ENCODE measurements at regions not wholly inside any gene's neighbourhood (a gene's known extent, or its start where the extent isn't known, plus 50 kb on each side); places are given as distances from the start of the nearest gene placed in this dataset.

- H3K36me3 ChIP-seq, result no peaks in the 10 kb centered on the region
These were observed 345.6 kb downstream of the GRB14 start for GRCh38 chr2:164275659-164276058.

GRCh38 chr2:164260506-164260905, 360.8 kb downstream of the GRB14 start:
- Histone ChIP-seq H3K9me3 (no peaks in the 10 kb centered on the region), H3K4me1 (no peaks in the 10 kb centered on the region), H3K27ac (no peak overlapping the region), H3K9ac (ENCODE audit: low read depth in 2 of 2, low read length in 2 of 2) (no peak overlapping the region), H3K27me3 (no peaks in the 10 kb centered on the region), H3K36me3 (no peaks in the 10 kb centered on the region), H3K4me3 (no peak overlapping the region)
- intact Hi-C loops (cut with DNase I), result no loop called here
- TF ChIP-seq CTCF (IDR thresholded peaks at IDR 0.05), result no peak
- DNase-seq, result no peak

More at GRCh38 chr2:164275659-164276058, 345.6 kb downstream of the GRB14 start:
- H3K4me1 ChIP-seq, result no peaks in the 10 kb centered on the region
- no peak for TF ChIP-seq CTCF (IDR thresholded peaks at IDR 0.05)
- H3K9ac ChIP-seq (ENCODE audit: low read depth in 2 of 2, low read length in 2 of 2), result no peak overlapping the region
- no peaks in the 10 kb centered on the region for H3K27me3 ChIP-seq
- H3K4me3 ChIP-seq, result no peak overlapping the region
- H3K9me3 ChIP-seq, result no peaks in the 10 kb centered on the region
- intact Hi-C loops (cut with DNase I), result no loop called here
- no peak for DNase-seq
- no peak overlapping the region for H3K27ac ChIP-seq

GRCh38 chr2:164257742-164258141, 363.5 kb downstream of the GRB14 start:
- H3K27ac ChIP-seq, result no peak overlapping the region

GRCh38 chr2:164252568-164253287, 368.6 kb downstream of the GRB14 start:
- Histone ChIP-seq H3K36me3 (no peaks in the 10 kb centered on the region), H3K9me3 (no peaks in the 10 kb centered on the region), H3K27ac (no peak overlapping the region), H3K9ac (ENCODE audit: low read depth in 2 of 2, low read length in 2 of 2) (no peak overlapping the region), H3K4me1 (no peaks in the 10 kb centered on the region), H3K27me3 (no peaks in the 10 kb centered on the region), H3K4me3 (no peak overlapping the region)
- DNase-seq, result no peak
- no peak for TF ChIP-seq CTCF (IDR thresholded peaks at IDR 0.05)
- intact Hi-C loops (cut with DNase I), result no loop called here

More at GRCh38 chr2:164257742-164258141, 363.5 kb downstream of the GRB14 start:
- Histone ChIP-seq H3K4me1 (no peaks in the 10 kb centered on the region), H3K9me3 (no peaks in the 10 kb centered on the region), H3K4me3 (no peak overlapping the region), H3K27me3 (no peaks in the 10 kb centered on the region), H3K9ac (ENCODE audit: low read depth in 2 of 2, low read length in 2 of 2) (no peak overlapping the region), H3K36me3 (no peaks in the 10 kb centered on the region)
- no peak for DNase-seq
- TF ChIP-seq CTCF (IDR thresholded peaks at IDR 0.05), result no peak
- intact Hi-C loops (cut with DNase I), result no loop called here

GRCh38 chr2:164243315-164243714, 378.0 kb downstream of the GRB14 start:
- no peaks in the 10 kb centered on the region for H3K27me3 ChIP-seq

More at GRCh38 chr2:164243315-164243714, 378.0 kb downstream of the GRB14 start:
- Histone ChIP-seq H3K4me3 (no peak overlapping the region), H3K27ac (no peak overlapping the region), H3K4me1 (no peaks in the 10 kb centered on the region), H3K9me3 (no peaks in the 10 kb centered on the region), H3K9ac (ENCODE audit: low read depth in 2 of 2, low read length in 2 of 2) (no peak overlapping the region), H3K36me3 (no peaks in the 10 kb centered on the region)
- intact Hi-C loops (cut with DNase I), result no loop called here
- TF ChIP-seq CTCF (IDR thresholded peaks at IDR 0.05), result no peak
- no peak for DNase-seq

All from colonic mucosa (tissue), 4 donors.